ENCODE measurements at regions not wholly inside any gene's neighbourhood (a gene's known extent, or its start where the extent isn't known, plus 50 kb on each side); places are given as distances from the start of the nearest gene placed in this dataset.

DNA sequence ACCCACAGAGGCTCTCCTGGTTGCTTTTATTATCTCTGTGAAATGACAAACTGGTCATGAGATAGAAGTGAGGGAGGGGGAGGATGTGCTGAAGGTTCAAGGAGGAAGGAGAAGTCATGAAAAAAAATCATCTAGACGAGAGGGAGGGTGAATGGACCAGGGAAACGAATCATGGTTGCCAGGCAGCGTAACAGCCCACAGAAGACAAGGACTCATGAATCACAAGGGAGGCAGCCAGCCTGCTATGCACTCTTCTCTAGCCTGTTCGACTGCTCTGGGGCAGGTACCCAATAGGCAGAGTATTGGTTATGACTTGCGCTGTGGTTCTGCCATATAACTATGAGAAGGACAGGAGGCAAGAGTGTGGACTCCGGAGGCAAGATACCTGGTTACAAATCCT lies 475.2 kb downstream of the CDK5RAP2 start:
- H3K79me2 ChIP-seq (ENCODE audit: insufficient read depth, low read length), result no peaks in the 10 kb centered on the region
- H2AFZ ChIP-seq (ENCODE audit: low read length), result no peak overlapping the region
- H3K4me2 ChIP-seq (ENCODE audit: low read length), result no peak overlapping the region
- H3K9me3 ChIP-seq (ENCODE audit: low read length), result no peaks in the 10 kb centered on the region
- no peaks in the 10 kb centered on the region for H3K4me1 ChIP-seq (ENCODE audit: insufficient read depth, low read length, severe bottlenecking)
- H3K27me3 ChIP-seq (ENCODE audit: insufficient read depth, low read length), result no peaks in the 10 kb centered on the region
- H3K9ac ChIP-seq (ENCODE audit: low read length), result no peak overlapping the region
- no peaks in the 10 kb centered on the region for H3F3A ChIP-seq (ENCODE audit: insufficient read depth, low read length)
- no peak overlapping the region for H3K4me3 ChIP-seq (ENCODE audit: low read depth, low read length, poor library complexity, severe bottlenecking)
- no peak overlapping the region for H3K27ac ChIP-seq (ENCODE audit: low read depth, low read length, poor library complexity, severe bottlenecking)
- TF ChIP-seq, protein P1, sequence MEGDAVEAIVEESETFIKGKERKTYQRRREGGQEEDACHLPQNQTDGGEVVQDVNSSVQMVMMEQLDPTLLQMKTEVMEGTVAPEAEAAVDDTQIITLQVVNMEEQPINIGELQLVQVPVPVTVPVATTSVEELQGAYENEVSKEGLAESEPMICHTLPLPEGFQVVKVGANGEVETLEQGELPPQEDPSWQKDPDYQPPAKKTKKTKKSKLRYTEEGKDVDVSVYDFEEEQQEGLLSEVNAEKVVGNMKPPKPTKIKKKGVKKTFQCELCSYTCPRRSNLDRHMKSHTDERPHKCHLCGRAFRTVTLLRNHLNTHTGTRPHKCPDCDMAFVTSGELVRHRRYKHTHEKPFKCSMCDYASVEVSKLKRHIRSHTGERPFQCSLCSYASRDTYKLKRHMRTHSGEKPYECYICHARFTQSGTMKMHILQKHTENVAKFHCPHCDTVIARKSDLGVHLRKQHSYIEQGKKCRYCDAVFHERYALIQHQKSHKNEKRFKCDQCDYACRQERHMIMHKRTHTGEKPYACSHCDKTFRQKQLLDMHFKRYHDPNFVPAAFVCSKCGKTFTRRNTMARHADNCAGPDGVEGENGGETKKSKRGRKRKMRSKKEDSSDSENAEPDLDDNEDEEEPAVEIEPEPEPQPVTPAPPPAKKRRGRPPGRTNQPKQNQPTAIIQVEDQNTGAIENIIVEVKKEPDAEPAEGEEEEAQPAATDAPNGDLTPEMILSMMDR (IDR thresholded peaks at IDR 0.05; ENCODE audit: low read length), result no peak
- no peak for TF ChIP-seq EZH2 (IDR thresholded peaks at IDR 0.05; ENCODE audit: borderline replicate concordance, low read length)
- H4K20me1 ChIP-seq (ENCODE audit: insufficient read depth, low read length), result no peaks in the 10 kb centered on the region
- H3K36me3 ChIP-seq (ENCODE audit: insufficient read depth, low read length), result no peaks in the 10 kb centered on the region
- no peaks in the 10 kb centered on the region for H3K9me2 ChIP-seq (ENCODE audit: low read depth, low read length)

DNA sequence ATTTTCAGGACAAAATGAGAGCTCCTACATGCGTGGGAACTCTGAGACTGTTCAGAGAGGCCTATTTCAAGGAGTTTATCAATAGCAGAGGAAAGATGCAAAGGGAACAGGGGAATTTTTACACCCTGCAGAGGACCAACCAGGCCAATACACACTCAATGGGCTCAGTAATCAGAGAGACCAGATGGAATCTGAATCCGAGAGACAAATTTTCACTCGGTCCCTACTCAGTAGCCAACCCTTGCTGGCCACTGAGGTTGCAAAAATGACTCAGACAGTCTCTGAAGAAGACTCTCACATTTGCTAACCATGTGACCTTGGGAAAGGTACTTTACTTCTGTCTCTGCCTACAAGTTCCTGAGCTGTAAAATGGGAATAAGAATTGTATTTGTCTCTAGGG lies 479.4 kb downstream of the CDK5RAP2 start:
- Histone ChIP-seq H3F3A (ENCODE audit: insufficient read depth, low read length) (no peaks in the 10 kb centered on the region), H3K4me2 (ENCODE audit: low read length) (no peak overlapping the region), H3K4me3 (ENCODE audit: low read depth, low read length, poor library complexity, severe bottlenecking) (no peak overlapping the region), H3K79me2 (ENCODE audit: insufficient read depth, low read length) (no peaks in the 10 kb centered on the region), H3K9me3 (ENCODE audit: low read length) (no peaks in the 10 kb centered on the region), H3K27me3 (ENCODE audit: insufficient read depth, low read length) (no peaks in the 10 kb centered on the region), H3K4me1 (ENCODE audit: insufficient read depth, low read length, severe bottlenecking) (no peaks in the 10 kb centered on the region), H3K9me2 (ENCODE audit: low read depth, low read length) (no peaks in the 10 kb centered on the region), H3K9ac (ENCODE audit: low read length) (no peak overlapping the region), H3K36me3 (ENCODE audit: insufficient read depth, low read length) (no peaks in the 10 kb centered on the region), H4K20me1 (ENCODE audit: insufficient read depth, low read length) (no peaks in the 10 kb centered on the region), H2AFZ (ENCODE audit: low read length) (no peak overlapping the region), H3K27ac (ENCODE audit: low read depth, low read length, poor library complexity, severe bottlenecking) (no peak overlapping the region)
- TF ChIP-seq, protein P1 (IDR thresholded peaks at IDR 0.05; ENCODE audit: low read length), result no peak

DNA sequence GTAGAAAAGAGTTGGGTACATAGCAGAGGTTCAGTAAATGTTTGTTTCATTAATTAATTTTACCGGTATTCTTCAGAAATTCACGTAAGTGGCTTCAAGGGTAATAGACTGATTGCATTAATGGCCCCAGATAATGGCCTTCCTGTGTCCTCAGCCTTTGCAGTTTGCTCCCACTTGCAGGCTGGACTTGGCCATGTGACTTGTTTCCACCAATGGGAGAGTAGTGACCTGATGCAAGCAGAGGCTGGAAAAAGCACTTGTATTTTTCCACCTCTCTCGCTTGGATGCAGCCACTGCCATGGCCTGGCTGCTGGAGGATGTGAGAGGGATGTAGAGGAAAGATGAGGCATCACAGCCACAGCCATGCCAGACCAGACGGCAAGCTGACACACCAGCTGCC lies 480.9 kb downstream of the CDK5RAP2 start:
- Histone ChIP-seq H3K79me2 (ENCODE audit: insufficient read depth, low read length) (no peaks in the 10 kb centered on the region), H3F3A (ENCODE audit: insufficient read depth, low read length) (no peaks in the 10 kb centered on the region), H3K36me3 (ENCODE audit: insufficient read depth, low read length) (no peaks in the 10 kb centered on the region), H3K4me1 (ENCODE audit: insufficient read depth, low read length, severe bottlenecking) (no peaks in the 10 kb centered on the region), H2AFZ (ENCODE audit: low read length) (no peak overlapping the region), H3K4me2 (ENCODE audit: low read length) (no peak overlapping the region), H3K27me3 (ENCODE audit: insufficient read depth, low read length) (no peaks in the 10 kb centered on the region), H3K9me2 (ENCODE audit: low read depth, low read length) (no peaks in the 10 kb centered on the region), H3K27ac (ENCODE audit: low read depth, low read length, poor library complexity, severe bottlenecking) (no peak overlapping the region), H4K20me1 (ENCODE audit: insufficient read depth, low read length) (no peaks in the 10 kb centered on the region), H3K9me3 (ENCODE audit: low read length) (no peaks in the 10 kb centered on the region), H3K4me3 (ENCODE audit: low read depth, low read length, poor library complexity, severe bottlenecking) (no peak overlapping the region), H3K9ac (ENCODE audit: low read length) (no peak overlapping the region)
- TF ChIP-seq, protein P1 (IDR thresholded peaks at IDR 0.05; ENCODE audit: low read length), result no peak
- TF ChIP-seq EZH2 (IDR thresholded peaks at IDR 0.05; ENCODE audit: borderline replicate concordance, low read length), result no peak

Measured in OCI-LY1 (cell line).